H54 (cell line): ENCODE measurements at regions not wholly inside any gene's neighbourhood (a gene's known extent, or its start where the extent isn't known, plus 50 kb on each side); places are given as distances from the start of the nearest gene placed in this dataset.
"Not testable (repeated sequence)": the region's sequence is repeated elsewhere in the genome, so short reads cannot be mapped to it uniquely, and the experiment has no call there.

ENCODE experiments used
- DNase-seq: peaks from one replicate; pipeline ENCODE4 v3.0.0; 2011; ENCODE audit warnings: low spot score, mixed read lengths; ENCODE audit not compliant: insufficient read length
- FAIRE-seq: peaks from 3 replicates; lab custom pipeline; 2011; peaks lifted over from hg19 to GRCh38; lab: Jason Lieb, UNC
- POLR2A ChIP-seq: IDR thresholded peaks from 2 replicates; pipeline ENCODE4 v1.6.1; 2011; ENCODE audit warnings: low read depth, mild to moderate bottlenecking, low read length

DNA sequence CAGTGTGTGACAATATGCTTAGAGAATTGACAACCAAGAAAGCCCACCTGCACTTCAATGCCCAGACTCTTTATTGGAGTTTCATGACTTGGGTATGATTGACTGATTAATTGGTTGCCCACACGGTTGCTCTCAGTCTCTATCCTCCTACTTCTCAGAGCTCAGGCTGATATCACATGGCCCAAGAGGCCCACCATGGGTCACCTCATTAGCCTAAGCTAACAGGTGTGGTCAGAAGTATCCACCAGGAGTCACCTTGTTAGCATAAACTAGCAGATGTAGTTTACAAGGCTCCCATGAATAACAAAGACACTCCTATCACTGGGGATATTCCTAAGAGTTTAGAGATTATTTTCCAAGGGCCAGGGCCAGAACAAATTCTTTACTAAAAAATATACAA, 120.2 kb upstream of the MBNL1 start:
- FAIRE-seq (no peak), DNase-seq (no peak)
- TF ChIP-seq POLR2A = no peak

DNA sequence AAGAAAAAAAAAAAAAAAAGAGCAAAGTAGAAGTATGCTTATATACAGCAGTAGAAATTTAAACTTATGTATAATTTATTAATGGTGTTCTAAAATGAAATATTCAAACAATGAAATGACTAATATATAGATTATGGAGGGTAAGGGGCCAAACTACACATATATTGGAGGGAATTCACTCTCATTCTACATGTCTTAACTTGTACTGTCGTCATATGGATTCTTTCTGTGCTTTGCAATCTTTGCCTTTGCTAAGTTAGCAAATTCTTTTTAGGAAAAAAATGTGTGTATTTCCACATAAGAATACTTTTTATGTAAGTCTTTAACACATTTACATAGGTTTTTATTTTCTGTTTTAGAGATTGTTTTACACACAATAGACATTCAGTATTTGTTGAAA, 118.9 kb upstream of the MBNL1 start:
- DNase-seq = no peak
- FAIRE-seq = no peak

DNA sequence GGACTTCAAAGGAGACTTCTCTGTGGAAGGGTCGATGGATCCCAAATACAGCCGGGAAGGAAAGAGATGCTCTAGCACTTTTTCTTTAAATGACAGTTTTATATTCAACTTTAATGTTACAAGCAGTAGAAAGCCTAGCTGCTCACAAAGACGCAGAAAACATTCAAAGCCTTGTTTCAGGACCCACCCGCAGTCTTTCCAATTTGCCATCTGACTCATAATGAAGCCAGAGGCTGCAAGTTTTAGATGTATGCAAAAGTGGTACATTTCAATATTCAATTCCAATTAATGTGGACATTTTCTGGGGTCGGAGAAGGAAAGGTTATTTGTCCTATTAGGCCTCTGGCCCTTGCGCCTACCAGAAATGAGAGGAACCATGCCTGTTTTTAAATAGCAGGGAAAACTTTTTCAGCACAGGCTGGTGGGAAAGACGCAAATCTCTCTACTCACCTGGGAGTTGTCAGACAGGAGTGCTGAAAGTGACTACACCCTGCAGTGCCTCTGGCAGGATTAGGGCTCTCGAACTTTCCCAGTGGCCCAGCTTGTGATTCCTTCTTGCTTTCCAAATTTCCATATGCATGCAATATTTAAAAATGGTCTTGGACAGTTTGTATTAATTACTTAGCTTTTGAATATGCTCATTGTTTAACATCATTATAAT, 117.4 kb upstream of the MBNL1 start:
- FAIRE-seq = peak; percentile 55
- TF ChIP-seq POLR2A = no peak
- no peak for DNase-seq

More for the DNA sequence above, 118.9 kb upstream of the MBNL1 start:
- TF ChIP-seq POLR2A = no peak

DNA sequence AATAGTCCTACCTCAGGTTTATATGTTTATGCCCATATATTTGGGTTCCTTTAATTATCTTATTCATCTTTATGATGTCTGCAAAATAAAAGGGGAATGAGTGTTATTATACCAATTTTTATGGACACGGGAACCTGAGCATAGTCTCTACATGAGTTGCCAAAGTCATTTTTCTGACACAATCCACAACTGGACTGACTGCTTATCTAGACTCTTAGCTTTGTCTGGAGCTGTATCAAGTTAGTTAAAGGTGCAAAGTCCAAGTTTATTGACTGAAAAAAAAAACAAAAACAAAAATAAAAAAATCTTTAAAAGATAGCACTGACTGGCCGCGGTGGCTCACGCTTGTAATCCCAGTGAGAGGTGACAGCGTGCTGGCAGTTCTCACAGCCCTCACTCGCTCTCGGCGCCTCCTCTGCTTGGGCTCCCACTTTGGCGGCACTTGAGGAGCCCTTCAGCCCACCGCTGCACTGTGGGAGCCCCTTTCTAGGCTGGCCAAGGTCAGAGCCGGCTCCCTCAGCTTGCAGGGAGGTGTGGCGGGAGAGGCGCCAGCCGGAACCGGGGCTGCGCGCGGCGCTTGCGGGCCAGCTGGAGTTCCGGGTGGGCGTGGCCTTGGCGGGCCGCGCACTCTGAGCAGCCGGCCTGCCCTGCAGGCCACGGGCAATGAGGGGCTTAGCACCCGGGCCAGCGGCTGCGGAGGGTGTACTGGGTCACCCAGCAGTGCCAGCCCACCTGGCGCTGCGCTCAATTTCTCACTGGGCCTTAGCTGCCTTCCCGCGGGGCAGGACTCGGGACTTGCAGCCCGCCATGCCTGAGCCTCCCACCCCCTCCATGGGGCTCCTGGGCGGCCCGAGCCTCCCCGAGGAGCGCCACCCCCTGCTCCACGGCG, 116.6 kb upstream of the MBNL1 start:
- not testable (repeated sequence) for DNase-seq, FAIRE-seq

DNA sequence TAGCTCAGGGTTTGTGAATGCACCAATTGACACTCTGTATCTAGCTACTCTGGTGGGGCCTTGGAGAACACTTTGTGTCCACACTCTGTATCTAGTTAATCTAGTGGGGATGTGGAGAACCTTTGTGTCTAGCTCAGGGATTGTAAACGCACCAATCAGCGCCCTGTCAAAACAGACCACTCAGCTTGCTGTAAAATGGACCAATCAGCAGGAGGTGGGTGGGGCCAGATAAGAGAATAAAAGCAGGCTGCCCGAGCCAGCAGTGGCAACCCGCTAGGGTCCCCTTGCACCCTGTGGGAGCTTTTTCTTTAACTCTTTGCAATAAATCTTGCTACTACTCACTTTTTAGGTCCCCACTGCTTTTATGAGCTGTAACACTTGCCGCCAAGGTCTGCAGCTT, 115.6 kb upstream of the MBNL1 start:
- DNase-seq, FAIRE-seq: not testable (repeated sequence)

DNA sequence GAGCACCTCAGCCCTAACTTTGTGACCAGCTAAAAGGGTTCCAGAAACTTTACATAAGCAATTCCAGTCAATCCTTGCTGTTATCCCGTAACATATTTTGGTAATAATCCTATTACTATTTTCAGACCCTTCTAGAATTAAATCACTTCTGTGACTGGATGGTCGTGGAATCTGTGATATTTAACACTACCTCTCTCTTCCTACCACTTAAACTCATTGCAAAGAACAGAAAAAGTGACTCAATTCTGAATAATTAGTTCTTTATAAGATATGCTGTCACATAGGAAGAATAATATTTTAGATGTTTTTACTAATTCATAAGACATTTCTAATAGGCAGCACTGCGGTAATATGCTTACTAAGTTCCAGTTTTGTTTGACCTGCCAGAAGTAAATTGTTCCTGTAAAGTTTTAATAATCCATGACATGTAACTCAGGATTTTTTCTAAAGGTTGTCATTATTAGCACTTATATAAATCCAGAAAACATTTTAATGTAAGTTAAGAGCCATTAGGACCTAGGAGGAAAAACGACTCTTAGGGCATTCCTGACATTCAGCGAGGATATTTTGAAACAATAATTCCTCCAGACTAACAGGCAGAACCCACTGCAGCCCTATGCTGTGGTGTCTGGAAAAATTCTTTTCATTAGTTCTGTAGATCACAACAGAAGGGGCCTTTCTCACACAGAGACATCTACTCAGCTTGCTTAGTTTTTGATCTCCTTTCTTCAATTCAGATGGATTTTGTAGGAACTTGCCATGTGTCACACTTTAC, 113.3 kb upstream of the MBNL1 start:
- no peak for TF ChIP-seq POLR2A
- FAIRE-seq (no peak), DNase-seq (no peak)

DNA sequence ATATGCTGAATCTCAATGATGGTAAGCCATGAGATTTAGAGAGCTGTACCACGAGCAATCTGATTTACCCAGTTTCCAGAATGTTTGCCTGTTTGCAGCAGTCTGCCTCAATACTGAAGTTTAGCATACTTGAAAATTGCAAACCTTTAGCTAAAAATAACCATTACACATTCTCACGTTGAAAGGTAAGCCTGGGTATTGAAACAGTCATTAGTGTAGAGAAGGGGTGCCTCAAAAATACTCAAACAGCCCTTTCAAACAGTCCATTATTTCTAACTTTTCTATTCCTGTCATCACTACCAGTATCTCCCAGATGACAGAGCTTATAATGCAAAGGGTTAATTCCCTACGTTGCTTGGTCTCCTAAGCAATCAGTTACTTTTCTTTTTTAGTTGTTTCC, 111.8 kb upstream of the MBNL1 start:
- no peak for DNase-seq
- TF ChIP-seq POLR2A = no peak
- no peak for FAIRE-seq

DNA sequence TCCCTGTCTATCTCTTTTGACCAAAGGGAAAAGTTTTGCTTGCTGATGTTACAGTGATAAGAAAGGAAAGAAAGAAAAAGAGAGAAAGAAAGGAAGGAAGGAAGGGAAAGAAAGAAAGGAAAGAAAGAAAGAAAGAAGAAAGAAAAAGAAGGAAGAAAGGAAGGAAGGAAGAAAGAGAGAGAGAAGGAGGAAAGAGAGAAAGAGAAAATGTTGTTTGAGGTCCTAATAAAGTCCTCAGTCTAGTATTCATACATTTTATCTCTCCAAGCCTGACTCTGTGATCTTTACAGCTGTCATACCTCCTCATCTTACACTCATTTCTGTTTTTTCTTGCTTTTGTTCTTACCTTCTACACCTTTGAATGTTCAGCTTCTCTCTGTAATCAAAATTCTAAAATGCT, 111.4 kb upstream of the MBNL1 start:
- FAIRE-seq (peak; percentile 70), DNase-seq (no peak)
- no peak for TF ChIP-seq POLR2A

DNA sequence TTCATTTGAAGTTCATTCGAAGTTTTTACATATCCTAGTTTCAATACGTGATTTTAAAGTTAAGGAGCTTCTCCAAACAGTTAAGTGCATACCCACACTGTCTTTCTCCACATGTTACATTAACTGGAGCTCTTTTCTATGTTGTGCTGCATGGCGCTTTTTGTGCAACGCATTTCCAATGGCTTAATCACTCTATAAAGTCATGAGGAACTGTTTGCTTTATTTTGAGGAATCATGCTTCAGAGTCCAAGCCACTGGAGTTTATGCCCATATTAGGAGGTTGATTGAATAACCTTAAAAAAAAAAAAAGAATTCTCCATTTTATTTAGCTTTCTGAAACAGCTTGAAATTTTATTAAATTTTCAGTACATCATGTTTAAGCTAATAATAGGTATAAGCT, 109.4 kb upstream of the MBNL1 start:
- FAIRE-seq (peak; percentile 58), DNase-seq (no peak)
- no peak for TF ChIP-seq POLR2A

DNA sequence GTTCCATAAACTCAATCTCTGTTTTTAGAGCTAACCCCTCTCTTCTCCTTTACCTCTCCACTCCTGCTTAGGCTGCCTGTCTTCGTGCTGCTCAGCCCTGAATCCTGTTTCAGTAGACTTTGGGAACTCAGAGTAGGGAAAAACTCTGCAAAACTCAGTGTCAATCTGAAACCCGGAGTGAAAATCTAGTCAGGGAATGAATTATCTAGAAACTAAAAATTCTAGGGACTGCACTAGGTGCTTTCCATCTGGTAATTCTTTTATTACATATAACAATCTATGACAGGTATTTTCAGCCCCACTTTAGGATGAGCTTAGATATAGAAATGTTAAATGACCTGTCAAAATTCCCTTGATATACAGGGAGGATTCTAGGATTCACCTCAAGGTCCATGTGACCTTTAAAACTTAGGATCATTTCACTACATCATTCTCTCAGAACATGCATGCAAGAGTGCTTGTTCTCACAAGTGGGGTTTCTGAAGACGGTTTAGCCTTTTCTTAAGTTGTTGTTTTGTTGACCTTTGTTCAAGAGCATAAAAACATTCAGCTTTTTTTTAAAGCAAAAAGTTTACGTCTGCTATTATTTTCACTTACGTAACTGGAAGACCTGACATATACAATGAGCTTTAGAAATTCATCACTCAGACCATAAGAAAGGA, 108.2 kb upstream of the MBNL1 start:
- TF ChIP-seq POLR2A = no peak
- FAIRE-seq (no peak), DNase-seq (no peak)

DNA sequence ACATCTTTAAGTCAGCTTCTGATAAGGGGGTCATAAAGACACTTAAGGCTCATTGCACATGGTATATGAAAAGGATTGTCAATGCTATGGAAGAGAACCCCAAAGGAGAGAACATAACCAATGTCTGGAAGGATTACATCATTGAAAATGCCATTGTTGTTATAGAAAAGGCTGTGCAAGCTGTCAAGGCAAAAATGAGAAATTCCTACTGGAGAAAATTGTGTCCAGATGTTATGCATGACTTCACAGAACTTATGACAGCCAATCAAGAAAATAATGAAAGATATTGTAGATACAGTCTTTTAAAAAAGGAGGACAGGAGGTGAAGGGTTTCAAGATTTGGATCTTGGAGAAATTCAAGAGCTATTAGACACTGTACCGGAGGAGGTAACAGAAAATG, 96.3 kb upstream of the MBNL1 start:
- FAIRE-seq (no peak), DNase-seq (no peak)
- no peak for TF ChIP-seq POLR2A

DNA sequence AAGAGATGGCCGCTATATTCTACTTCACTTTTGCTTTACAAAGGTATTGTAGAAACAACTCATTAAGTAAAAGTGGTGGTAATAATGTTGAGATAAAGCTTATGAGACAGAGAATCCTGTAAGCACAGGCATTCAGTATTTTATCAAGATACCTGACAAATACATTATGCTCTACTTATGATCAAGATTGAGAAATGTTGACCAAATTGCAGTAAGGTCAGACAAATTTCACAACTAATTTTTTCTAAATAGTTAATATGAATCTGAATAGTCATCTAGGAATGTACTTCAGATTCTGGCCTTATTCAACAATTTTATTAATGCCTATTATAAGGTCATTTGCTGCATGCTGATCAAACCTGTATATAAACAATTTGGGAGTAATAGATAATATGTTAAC, 95.1 kb upstream of the MBNL1 start:
- DNase-seq (no peak), FAIRE-seq (no peak)
- no peak for TF ChIP-seq POLR2A

DNA sequence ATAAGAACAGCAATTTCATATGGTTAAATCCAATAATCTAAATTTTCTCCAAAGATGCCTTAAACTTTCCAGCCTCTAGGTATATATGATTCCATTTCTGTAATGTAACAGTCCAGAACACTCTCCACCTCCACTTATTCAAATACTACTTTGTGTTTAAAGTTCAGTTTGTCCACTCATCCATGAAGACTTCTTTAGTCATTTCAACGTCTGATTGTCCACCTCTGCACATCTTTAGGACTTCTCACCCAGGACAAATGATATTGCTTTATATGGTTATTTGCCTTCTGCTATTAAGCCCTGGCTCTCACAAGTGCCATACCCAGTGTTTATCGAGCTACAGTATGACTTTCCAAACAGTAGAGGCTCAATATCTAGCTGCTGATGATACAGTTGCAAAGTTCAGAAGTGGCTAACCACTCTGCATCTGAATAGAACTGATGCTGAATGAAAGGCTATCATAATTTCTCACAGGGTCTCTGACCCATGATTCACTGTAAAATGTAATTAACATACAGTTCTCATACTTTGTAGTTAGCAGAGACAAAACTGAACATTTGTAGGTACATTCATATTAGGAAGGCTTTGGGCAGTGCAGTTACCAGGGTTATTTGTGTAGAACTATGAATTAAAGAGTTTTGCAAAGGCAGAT, 93.7 kb upstream of the MBNL1 start:
- FAIRE-seq (no peak), DNase-seq (no peak)
- TF ChIP-seq POLR2A = no peak
